T-helper 2 cell treated with Interferon-gamma antibody and Interleukin-4, amounts not matched to agents 5 μg/mL and 100 μg/mL, for 36 hours (primary cell): ENCODE measurements at regions not wholly inside any gene's neighbourhood (a gene's known extent, or its start where the extent isn't known, plus 50 kb on each side); places are given as distances from the start of the nearest gene placed in this dataset.

Source experiments
- DNase-seq: peaks from one replicate; pipeline ENCODE4 v3.0.0; 2021; ENCODE audit warnings: low spot score
- H3K27ac Mint-ChIP-seq: one replicate; pipeline ENCODE4 v1.8.0; 2021; ENCODE audit warnings: mild to moderate bottlenecking, mixed read lengths
- H3K27me3 Mint-ChIP-seq: one replicate; pipeline ENCODE4 v1.8.0; 2021; ENCODE audit warnings: low read depth, mixed read lengths
- H3K36me3 Mint-ChIP-seq: one replicate; pipeline ENCODE4 v1.8.0; 2021; ENCODE audit warnings: low read depth, mixed read lengths
- H3K4me1 Mint-ChIP-seq: one replicate; pipeline ENCODE4 v1.8.0; 2021; ENCODE audit warnings: low read depth, mixed read lengths
- H3K4me3 Mint-ChIP-seq: one replicate; pipeline ENCODE4 v1.8.0; 2022; ENCODE audit warnings: mild to moderate bottlenecking, moderate library complexity, mixed read lengths
- H3K9me3 Mint-ChIP-seq: one replicate; pipeline ENCODE4 v1.8.0; 2021; ENCODE audit warnings: mixed read lengths

DNA sequence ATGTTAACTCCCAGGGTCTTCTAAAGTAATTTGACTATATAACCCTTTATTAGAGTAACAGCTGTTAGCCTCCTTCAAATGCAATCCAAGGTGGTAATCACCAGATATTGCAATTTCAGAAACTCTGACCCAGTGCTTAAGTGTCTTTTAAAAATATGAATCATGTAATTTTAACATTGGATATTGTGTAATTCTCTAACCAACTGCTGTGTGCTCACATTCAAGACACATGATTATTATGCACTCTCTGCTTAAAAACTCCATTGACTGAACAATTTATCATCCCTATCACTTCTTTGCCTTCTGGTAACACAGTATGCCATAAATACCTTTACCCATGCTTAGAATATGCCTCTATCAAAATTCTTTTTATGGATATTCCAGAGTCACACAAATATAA, 537.4 kb upstream of the RGS18 start:
- no peaks in the 10 kb centered on the region for H3K4me1 Mint-ChIP-seq
- no peaks in the 10 kb centered on the region for H3K27me3 Mint-ChIP-seq
- no peaks in the 10 kb centered on the region for H3K36me3 Mint-ChIP-seq
- H3K27ac Mint-ChIP-seq: no peak overlapping the region
- no peak for DNase-seq
- no peaks in the 10 kb centered on the region for H3K9me3 Mint-ChIP-seq
- H3K4me3 Mint-ChIP-seq: no peak overlapping the region

DNA sequence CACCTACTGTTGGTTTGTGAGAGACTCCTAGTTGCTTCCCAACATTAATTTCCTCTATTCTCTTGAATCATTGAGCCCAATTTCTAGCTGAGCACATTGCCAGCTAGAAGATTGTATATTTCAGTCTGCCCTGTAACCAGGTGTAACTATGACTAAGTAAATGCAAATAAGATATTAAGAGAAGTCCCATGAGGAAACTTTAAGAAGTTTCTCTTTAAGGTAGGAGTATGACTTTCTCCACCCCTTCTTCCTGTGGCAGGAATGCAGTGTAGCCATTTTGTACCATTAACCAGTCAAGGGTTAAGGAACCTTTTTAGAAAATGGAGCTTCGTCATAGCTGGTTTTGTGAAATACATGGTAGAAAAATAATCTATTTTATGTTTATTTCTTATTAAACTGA, 534.2 kb upstream of the RGS18 start:
- Mint-ChIP-seq H3K4me3 (no peak overlapping the region), H3K27ac (no peak overlapping the region), H3K27me3 (no peaks in the 10 kb centered on the region), H3K36me3 (no peaks in the 10 kb centered on the region), H3K9me3 (no peaks in the 10 kb centered on the region), H3K4me1 (no peaks in the 10 kb centered on the region)
- DNase-seq: no peak

DNA sequence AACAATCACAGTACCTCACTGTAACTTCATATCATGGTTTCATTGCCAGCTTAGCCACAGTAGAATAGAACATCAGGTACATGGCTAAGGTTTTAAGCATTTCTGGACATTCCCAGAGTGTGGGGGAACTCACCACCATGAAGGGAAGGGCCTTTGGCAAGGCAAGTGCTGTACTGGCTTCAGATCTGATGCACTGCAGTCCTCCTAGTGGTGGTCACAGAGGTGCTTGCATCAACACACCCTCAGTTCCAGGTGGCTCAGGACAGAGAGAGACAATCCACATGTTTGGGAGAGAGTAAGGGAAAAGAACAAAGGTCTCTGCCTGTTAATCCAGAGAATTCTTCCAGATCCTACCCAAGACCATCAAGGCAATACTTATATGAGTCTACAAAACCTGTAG, 528.4 kb upstream of the RGS18 start:
- no peak for DNase-seq
- Mint-ChIP-seq H3K27me3 (no peaks in the 10 kb centered on the region), H3K9me3 (peaks cover 4% of the 10 kb centered on the region), H3K4me3 (no peak overlapping the region), H3K4me1 (no peaks in the 10 kb centered on the region), H3K36me3 (no peaks in the 10 kb centered on the region), H3K27ac (no peak overlapping the region)

DNA sequence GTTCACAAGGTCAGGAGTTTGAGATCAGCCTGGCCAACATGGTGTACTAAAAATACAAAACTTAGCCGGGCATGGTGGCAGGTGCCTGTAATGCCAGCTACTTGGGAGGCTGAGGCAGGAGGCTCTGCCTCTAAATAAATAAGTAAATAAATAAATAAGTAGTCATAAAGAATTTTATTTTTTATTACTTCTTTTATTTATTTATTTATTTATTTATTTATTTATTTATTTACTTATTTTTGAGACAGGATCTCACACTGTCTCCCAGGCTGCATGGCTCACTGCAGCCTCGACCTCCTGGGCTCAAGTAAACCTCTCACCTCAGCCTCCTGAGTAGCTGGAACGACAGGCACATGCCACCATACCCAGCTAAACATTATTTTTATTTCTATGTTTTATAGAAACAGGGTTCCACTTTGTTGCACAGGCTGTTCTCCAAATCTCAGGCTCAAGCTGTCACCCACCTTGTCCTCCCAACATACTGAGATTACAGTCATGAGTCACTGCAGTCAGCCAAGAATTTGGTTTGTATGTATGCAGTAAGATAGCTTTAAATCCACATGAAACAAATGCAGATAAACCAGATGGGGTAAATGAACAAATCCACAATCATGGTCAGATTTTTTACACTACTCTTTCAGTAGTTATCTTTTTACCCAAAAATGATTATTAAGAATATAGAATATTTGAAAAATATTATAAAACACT, 523.3 kb upstream of the RGS18 start:
- Mint-ChIP-seq H3K4me3 (no peak overlapping the region), H3K4me1 (no peaks in the 10 kb centered on the region), H3K36me3 (no peaks in the 10 kb centered on the region), H3K27me3 (no peaks in the 10 kb centered on the region), H3K27ac (no peak overlapping the region), H3K9me3 (peaks cover 7% of the 10 kb centered on the region)
- no peak for DNase-seq

DNA sequence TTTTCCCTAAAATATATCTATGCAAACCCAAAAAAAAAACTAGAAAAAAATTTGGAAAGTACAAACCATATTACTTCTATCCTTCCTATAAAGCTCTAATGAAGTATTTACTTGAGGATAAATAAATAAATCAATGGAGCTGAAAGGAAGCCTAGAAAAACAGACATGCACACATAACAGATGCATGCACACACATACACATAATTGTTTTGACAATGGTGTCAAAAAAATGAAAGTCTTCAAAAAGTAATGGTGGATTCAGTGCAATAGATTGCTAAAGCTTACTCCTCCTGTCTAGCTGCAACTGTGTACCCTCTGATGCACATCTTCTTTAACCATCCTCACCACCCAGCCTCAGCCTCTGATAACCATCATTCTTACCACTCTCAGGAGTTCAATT, 521.9 kb upstream of the RGS18 start:
- Mint-ChIP-seq H3K27ac (no peak overlapping the region), H3K27me3 (no peaks in the 10 kb centered on the region)

DNA sequence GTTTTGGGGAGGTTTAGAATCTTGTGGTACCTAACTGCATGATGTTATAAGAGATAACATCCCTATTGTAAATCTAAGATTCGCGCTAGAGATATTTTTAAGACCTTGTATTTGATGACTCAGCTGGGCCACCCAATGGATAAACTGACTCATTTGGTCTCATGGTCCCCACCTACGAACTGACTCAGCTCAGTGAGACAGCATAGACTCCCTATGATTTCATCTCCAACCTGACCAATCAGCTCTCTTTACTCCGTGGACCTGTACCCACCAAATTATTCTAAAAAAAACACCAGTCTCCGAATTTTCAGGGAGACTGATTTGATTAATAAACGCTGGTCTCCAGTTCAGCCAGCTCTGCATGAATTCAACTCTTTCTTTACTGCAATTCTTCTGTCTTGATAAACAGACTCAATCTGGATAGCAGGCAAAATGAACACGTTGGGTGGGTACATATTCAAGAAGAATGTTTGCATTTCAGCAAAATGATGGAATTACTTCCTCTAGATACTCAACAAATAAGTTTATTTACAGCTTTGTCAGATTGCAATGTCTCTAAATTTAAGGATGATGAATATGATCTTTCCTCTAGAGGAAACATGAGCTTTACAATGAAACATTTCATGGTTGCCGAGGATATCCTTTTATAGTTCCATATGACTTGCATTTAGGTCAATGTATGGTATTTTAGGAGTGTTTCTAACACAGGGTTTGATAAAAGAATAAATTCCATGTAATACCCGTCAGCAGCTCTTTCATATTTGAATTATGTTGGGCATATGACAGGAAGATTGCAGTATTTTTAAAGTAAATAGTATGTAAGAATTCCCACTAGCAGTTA, 516.6 kb upstream of the RGS18 start:
- Mint-ChIP-seq H3K4me1 (no peaks in the 10 kb centered on the region), H3K36me3 (no peaks in the 10 kb centered on the region), H3K27ac (no peak overlapping the region), H3K27me3 (no peaks in the 10 kb centered on the region), H3K4me3 (no peak overlapping the region), H3K9me3 (no peaks in the 10 kb centered on the region)
- DNase-seq: no peak

More for the DNA sequence above, 521.9 kb upstream of the RGS18 start:
- H3K9me3 Mint-ChIP-seq: peaks cover 3% of the 10 kb centered on the region
- no peaks in the 10 kb centered on the region for H3K36me3 Mint-ChIP-seq
- DNase-seq: no peak
- H3K4me3 Mint-ChIP-seq: no peak overlapping the region
- no peaks in the 10 kb centered on the region for H3K4me1 Mint-ChIP-seq

DNA sequence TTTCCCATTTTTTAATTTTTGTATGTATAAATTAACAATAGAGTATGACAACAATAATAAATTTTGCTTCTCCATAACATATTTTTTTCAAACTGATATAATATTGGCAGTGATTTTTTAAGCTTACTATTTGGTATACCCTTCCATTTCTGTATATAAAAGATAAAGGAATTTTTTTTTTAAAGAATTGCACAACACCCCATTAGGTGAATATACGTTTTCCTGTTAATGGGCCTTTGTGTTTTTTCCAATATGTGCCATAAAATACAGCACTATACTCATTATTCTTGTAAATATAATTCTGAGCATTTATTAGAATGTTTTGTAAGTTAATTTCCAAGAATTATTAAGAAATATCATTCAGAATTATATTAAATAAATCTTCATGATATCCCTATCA, 515.2 kb upstream of the RGS18 start:
- no peaks in the 10 kb centered on the region for H3K4me1 Mint-ChIP-seq
- no peak overlapping the region for H3K4me3 Mint-ChIP-seq
- no peaks in the 10 kb centered on the region for H3K9me3 Mint-ChIP-seq
- no peak for DNase-seq
- H3K36me3 Mint-ChIP-seq: no peaks in the 10 kb centered on the region
- H3K27me3 Mint-ChIP-seq: no peaks in the 10 kb centered on the region
- H3K27ac Mint-ChIP-seq: no peak overlapping the region

DNA sequence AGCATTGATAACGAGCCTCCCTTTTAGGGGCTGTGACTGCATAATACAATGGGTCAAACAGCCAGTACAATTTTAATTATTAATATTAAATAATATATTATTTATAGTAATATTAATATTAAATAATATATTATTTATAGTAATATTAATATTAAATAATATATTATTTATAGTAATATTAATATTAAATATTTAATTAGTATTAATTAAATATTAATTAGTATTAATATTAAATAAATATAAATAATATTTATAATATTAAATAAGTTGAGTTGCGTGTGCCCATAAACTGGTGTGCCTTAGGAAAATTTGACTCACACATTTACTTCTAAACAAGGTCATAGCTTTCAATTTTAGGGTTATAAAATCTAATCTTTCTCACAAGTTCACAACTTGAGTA, 509.3 kb upstream of the RGS18 start:
- H3K27ac Mint-ChIP-seq: no peak overlapping the region
- H3K4me3 Mint-ChIP-seq: no peak overlapping the region
- H3K27me3 Mint-ChIP-seq: no peaks in the 10 kb centered on the region

DNA sequence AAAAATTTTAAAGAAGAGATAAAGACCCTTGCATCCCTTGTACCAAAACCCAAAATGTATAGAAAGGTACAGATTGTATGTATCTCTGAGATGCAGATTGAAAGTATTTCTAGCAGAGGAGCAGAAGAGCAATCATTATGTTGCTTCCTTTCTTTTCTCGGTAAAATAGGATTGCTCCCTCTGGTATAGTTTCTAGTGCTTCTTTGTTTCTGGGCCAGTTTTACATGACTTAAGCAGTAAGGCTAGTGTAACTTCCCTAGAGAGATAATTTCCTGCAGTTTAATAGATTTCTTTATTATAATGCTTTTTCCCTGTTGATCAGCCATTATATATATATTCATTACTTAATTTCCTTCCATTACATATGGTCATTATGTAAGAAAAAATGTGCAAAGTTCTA, 496.2 kb upstream of the RGS18 start:
- Mint-ChIP-seq H3K27ac (no peak overlapping the region), H3K4me3 (no peak overlapping the region), H3K4me1 (no peaks in the 10 kb centered on the region), H3K36me3 (no peaks in the 10 kb centered on the region), H3K9me3 (no peaks in the 10 kb centered on the region), H3K27me3 (no peaks in the 10 kb centered on the region)
- DNase-seq: no peak

More for the DNA sequence above, 509.3 kb upstream of the RGS18 start:
- H3K9me3 Mint-ChIP-seq: no peaks in the 10 kb centered on the region
- H3K4me1 Mint-ChIP-seq: no peaks in the 10 kb centered on the region
- DNase-seq: no peak
- H3K36me3 Mint-ChIP-seq: no peaks in the 10 kb centered on the region

DNA sequence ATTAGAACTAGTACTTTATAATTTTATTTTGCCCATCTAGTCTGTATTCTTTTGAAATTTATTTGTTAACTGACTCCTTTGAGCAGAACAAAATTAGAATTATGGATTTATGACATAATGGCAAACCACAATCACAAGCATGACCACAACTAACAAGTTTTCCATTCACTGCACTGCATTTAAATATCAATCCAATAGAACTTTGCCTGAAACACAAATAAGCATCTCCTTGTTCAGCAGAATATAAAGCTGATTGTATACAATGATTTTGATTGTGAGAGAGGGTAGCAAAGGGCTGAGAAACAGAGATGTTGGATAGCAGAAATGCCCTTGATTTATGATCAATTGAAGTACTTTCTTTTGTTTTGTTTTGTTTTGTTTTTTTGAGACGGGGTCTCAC, 495.5 kb upstream of the RGS18 start:
- DNase-seq: no peak
- no peak overlapping the region for H3K27ac Mint-ChIP-seq
- no peak overlapping the region for H3K4me3 Mint-ChIP-seq
- no peaks in the 10 kb centered on the region for H3K36me3 Mint-ChIP-seq
- no peaks in the 10 kb centered on the region for H3K9me3 Mint-ChIP-seq
- H3K27me3 Mint-ChIP-seq: no peaks in the 10 kb centered on the region
- no peaks in the 10 kb centered on the region for H3K4me1 Mint-ChIP-seq

DNA sequence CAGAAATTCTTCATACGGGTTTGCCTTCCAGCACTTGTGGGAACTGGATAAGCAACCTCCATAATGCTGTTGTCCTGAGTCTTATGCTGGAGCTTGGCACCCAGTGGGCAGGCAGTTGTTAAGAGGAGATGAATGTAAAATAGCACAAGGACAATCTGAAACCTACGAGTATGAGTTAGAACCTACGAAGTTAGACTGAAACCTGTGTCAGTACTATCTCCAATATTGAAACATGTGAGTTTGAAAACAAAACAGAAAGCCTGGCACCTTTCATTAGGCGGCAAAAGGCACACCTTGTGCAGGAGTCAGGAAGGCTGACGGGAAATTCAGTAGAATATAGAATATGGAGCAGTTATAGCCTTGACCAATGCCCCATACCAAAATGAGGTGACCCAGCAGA, 489.7 kb upstream of the RGS18 start:
- no peak overlapping the region for H3K4me3 Mint-ChIP-seq
- no peaks in the 10 kb centered on the region for H3K27me3 Mint-ChIP-seq
- no peaks in the 10 kb centered on the region for H3K4me1 Mint-ChIP-seq
- DNase-seq: no peak
- no peak overlapping the region for H3K27ac Mint-ChIP-seq
- no peaks in the 10 kb centered on the region for H3K36me3 Mint-ChIP-seq
- no peaks in the 10 kb centered on the region for H3K9me3 Mint-ChIP-seq

DNA sequence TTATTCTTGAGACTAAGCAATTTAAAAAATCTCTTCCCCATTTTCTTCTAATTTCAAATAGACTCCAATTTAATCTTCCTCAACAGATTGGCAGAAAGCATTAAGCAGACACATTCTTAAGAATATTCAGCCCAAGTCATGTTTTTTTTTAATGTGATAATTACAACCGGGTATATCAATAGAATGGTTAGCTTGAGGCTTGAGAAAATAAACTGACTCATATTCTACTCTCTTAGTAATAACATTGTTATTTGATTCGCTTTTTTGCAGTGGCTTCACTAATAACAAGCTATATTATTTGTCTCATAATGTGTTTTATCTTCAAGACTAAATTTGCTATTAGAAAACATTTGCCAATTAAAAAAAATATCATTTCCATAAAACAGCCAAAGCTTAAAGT, 488.6 kb upstream of the RGS18 start:
- H3K27ac Mint-ChIP-seq: no peak overlapping the region
- no peaks in the 10 kb centered on the region for H3K9me3 Mint-ChIP-seq
- H3K4me3 Mint-ChIP-seq: no peak overlapping the region
- H3K36me3 Mint-ChIP-seq: no peaks in the 10 kb centered on the region
- DNase-seq: no peak
- no peaks in the 10 kb centered on the region for H3K4me1 Mint-ChIP-seq
- H3K27me3 Mint-ChIP-seq: no peaks in the 10 kb centered on the region

DNA sequence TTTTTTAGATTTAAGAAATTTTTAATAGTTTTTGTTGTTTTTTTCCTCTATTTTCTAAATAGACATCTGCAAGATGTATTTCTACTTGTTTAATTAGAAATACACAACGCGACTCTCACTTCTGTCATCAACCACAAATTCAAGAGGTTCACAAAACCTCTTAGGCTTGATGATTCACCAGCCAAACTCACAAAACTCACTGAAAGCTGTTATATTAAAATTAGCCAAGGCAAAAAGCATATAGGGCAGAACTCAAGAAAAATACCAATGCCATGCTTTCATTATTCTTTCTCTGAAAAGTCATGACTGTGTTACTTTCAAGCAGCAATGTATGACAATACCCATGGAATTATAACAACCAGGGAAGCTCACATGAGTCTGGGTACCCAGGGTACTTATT, 487.0 kb upstream of the RGS18 start:
- no peak overlapping the region for H3K27ac Mint-ChIP-seq
- no peaks in the 10 kb centered on the region for H3K9me3 Mint-ChIP-seq
- H3K4me3 Mint-ChIP-seq: no peak overlapping the region
- DNase-seq: no peak
- H3K36me3 Mint-ChIP-seq: no peaks in the 10 kb centered on the region
- H3K27me3 Mint-ChIP-seq: no peaks in the 10 kb centered on the region
- no peaks in the 10 kb centered on the region for H3K4me1 Mint-ChIP-seq

DNA sequence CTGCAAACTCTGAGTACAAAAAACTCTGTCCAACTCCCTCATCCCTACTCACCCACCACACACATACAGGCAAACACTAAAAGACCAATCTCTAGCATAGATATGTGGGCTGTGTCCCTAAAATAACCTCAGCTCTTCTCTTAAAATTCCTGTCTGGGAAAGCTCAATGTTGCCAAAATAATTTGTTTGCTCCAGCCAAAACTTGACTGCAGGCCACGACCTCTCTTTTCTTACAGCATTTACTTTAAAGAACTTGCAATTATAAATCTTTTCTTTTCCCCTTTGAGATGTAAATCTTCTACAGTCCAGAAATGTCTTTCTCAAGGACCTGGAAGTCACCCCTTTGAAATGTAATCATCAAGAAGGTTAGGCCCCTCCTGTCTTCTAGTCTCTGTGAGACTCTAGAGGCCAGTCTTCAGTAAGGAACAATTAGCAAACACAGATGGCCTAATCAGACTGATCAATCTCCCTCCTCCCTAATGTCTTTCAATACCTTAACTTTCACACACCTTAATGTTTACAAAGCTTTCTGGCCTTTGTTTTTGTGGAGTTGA, 483.6 kb upstream of the RGS18 start:
- no peak overlapping the region for H3K27ac Mint-ChIP-seq
- H3K9me3 Mint-ChIP-seq: peaks cover under 1% of the 10 kb centered on the region
- no peak for DNase-seq
- H3K36me3 Mint-ChIP-seq: no peaks in the 10 kb centered on the region
- no peak overlapping the region for H3K4me3 Mint-ChIP-seq
- H3K27me3 Mint-ChIP-seq: no peaks in the 10 kb centered on the region
- H3K4me1 Mint-ChIP-seq: no peaks in the 10 kb centered on the region
